ENCODE measurements at regions not wholly inside any gene's neighbourhood (a gene's known extent, or its start where the extent isn't known, plus 50 kb on each side); places are given as distances from the start of the nearest gene placed in this dataset.

DNA sequence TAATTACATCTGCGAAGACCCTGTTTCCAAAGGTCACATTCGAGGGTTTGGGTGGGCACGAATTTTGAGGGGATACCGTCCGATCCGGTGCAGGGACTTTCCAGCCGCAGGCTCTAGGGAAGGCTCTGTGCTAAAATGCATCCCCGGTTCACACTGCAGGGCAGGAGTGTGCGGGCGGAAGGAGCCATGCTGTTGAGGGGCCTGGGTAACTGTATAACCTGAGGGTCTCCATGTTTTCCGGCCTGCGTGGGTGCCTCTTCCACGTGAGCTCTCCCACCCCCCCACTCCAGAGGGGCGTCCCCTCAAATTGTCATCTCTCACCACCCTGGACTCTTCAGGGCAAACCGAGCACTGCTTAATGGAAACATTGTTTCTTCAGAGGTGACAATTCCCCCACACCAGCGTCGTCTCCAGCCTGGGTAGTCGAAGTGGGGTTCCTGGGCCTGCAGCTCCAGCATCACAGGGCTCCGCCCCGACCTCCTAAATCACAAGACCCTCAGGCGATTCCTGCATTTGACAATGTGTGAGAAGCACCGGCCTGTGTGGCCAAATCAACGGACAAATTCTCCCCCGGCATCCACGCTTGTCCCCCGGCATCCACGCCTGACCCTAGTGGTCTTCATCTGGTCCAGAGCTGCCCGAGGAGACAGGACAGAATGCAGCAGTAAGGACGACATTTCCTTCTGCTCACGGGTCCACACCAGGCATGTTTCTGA is 51.2 kb downstream of the FOXL3 start:
- intact Hi-C loops (cut with DNase I), result no loop called here
- no peaks in the 10 kb centered on the region for H3K4me1 ChIP-seq
- H3K27me3 ChIP-seq (ENCODE audit: low read depth), result no peaks in the 10 kb centered on the region
- no peak for ATAC-seq
- no peak for DNase-seq
- no peaks in the 10 kb centered on the region for H3K9me3 ChIP-seq
- no peak overlapping the region for H3K27ac ChIP-seq
- TF ChIP-seq, protein P1, sequence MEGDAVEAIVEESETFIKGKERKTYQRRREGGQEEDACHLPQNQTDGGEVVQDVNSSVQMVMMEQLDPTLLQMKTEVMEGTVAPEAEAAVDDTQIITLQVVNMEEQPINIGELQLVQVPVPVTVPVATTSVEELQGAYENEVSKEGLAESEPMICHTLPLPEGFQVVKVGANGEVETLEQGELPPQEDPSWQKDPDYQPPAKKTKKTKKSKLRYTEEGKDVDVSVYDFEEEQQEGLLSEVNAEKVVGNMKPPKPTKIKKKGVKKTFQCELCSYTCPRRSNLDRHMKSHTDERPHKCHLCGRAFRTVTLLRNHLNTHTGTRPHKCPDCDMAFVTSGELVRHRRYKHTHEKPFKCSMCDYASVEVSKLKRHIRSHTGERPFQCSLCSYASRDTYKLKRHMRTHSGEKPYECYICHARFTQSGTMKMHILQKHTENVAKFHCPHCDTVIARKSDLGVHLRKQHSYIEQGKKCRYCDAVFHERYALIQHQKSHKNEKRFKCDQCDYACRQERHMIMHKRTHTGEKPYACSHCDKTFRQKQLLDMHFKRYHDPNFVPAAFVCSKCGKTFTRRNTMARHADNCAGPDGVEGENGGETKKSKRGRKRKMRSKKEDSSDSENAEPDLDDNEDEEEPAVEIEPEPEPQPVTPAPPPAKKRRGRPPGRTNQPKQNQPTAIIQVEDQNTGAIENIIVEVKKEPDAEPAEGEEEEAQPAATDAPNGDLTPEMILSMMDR (IDR thresholded peaks at IDR 0.05), result no peak
- H3K36me3 ChIP-seq, result no peaks in the 10 kb centered on the region
- no peak overlapping the region for H3K4me3 ChIP-seq

DNA sequence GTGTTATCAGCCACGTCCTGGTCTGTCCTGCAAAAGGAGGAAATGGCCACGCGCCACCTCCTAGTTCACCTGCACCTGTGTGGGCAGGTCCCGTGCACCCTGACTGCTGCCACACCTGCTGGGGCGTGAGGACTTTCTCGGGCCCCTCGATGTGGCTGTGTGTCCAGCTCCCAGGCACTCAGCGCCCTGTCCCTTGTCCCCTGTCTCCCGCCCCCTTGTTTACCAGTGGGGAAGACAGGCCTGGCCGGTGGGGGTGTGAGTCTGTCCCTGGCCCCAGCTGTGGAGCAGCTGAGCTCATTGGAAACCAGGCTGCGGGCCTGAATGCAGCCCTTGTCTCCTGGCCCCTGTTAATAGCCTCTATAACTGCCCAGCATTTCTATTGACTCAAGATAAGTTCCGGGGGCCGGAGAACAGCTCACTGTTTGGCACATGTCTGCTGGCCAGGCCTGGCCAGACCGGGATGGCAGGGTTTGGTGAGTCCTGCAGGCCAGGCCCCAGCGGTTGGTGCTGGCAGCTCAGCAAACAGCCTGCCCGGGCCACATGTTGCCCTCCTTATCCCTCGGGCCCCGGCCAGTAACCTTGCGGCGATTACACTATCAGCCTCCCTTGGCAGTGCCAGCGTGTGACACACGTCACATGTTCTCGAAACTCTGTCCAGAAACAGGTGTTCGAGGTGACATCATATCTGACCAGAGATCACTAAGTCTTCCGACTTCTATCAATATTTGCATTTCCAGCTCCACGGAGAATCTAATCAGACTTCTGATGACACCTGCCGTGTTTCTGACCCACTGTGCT is 52.1 kb downstream of the FOXL3 start:
- Histone ChIP-seq H3K36me3 (no peaks in the 10 kb centered on the region), H3K4me1 (no peaks in the 10 kb centered on the region), H3K4me3 (no peak overlapping the region), H3K9me3 (no peaks in the 10 kb centered on the region), H3K27me3 (ENCODE audit: low read depth) (no peaks in the 10 kb centered on the region), H3K27ac (no peak overlapping the region)
- peak in 1 of 2 donors; percentile 54 for ATAC-seq
- intact Hi-C loops (cut with DNase I), result no loop called here
- no peak for DNase-seq
- TF ChIP-seq, protein P1 (IDR thresholded peaks at IDR 0.05), result no peak

DNA sequence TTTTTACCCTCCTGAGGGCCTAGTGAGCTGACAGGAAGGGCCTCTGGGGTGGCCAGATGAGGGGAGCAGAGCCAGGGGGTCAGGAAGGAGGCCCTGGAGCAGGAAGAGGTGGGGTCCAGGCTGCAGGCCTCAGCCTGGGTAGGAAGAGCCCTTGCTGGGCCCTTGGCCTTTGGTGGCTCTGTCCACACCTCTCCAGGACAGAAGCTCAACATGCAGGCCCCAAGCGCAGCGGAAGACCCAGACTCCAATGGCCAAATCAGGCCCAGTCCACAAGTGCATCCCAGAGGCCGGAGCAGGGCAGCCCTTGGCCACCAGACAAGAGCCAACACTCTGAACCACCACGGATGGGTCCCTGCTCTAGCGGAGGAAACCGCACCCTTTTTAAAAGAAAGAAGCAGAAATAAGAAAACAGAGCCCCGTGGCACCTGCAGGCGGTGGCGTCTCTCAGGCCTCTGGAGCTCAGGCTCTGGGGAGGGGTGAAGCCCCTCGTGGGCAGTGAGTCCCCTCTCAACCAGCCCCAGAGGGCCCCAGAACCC is 52.8 kb downstream of the FOXL3 start:
- Histone ChIP-seq H3K9me3 (no peaks in the 10 kb centered on the region), H3K4me3 (no peak overlapping the region), H3K27me3 (ENCODE audit: low read depth) (no peaks in the 10 kb centered on the region), H3K27ac (no peak overlapping the region), H3K4me1 (no peaks in the 10 kb centered on the region), H3K36me3 (no peaks in the 10 kb centered on the region)
- intact Hi-C loops (cut with DNase I), result no loop called here
- ATAC-seq (no peak), DNase-seq (no peak)
- TF ChIP-seq, protein P1 (IDR thresholded peaks at IDR 0.05), result no peak

DNA sequence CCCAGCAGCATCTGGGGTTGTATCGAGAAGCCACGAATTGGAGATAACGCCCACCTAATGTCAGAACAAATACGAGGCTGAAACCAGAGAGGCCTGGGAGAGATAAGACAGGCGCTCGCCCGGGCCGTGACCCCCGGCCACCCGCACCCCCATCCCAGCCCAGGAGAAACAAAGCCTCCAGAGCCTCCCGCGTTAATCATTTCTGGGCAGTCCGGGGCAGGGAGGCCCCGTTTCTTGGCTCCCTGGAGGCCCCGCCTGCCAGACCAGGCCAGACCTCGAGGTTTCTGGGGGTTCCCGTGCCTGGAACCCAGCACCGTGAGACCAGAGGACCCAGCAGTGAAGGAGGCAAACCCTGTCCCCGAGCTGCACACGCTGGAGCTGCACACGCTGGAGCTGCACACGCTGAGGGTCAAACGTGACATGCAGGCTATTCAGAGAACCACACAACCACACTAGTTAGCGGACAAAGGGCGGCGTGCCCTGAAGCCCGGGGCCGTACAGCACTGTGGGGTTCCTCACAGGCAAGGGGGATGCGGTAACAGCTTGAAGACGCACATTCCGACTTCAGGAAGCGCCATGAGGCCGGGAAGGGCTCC is 53.4 kb downstream of the FOXL3 start:
- Histone ChIP-seq H3K27me3 (ENCODE audit: low read depth) (no peaks in the 10 kb centered on the region), H3K4me1 (no peaks in the 10 kb centered on the region), H3K36me3 (no peaks in the 10 kb centered on the region), H3K27ac (no peak overlapping the region), H3K4me3 (no peak overlapping the region), H3K9me3 (no peaks in the 10 kb centered on the region)
- TF ChIP-seq, protein P1 (IDR thresholded peaks at IDR 0.05), result no peak
- DNase-seq (no peak), ATAC-seq (no peak)
- intact Hi-C loops (cut with DNase I), result no loop called here

DNA sequence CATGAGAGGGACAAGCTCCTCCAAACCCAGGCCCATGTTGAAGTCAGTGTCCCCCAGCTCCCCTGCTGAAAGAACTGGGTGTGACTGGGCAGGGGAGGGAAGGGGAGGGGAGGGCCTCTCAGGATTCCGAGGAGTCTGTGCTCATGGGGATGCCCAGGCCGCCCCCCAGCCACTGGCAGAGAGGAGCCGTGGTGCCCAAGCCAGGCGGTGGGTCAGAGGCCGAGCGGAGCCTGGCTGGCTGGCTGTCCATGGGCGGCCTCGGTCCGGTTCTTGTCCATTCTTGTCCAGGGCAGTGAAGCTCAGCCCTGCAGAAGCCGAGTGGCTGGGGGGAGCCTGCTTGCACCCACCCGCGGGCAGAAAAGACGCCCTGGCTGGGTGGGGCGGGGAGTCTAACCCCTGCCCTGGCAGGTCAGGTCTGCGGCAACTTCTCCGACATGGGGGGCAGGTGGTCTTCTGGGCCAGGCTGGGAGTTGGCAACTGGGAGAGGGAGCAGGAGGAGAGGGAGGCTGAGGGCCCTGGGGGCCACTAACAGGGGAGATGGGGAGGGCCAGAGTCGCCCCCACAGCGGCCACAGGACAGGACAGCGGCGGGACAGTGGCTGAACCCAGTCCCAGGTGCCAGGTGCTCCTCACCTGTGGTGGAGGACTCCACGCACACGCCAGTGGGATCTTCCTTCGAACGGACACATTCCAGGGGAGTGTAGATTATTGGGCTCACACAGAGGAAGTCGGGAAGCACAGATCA is 54.1 kb downstream of the FOXL3 start:
- H3K4me1 ChIP-seq, result no peaks in the 10 kb centered on the region
- H3K27me3 ChIP-seq (ENCODE audit: low read depth), result no peaks in the 10 kb centered on the region
- no peak for DNase-seq
- intact Hi-C loops (cut with DNase I), result no loop called here
- H3K4me3 ChIP-seq, result no peak overlapping the region
- no peaks in the 10 kb centered on the region for H3K36me3 ChIP-seq
- no peak overlapping the region for H3K27ac ChIP-seq
- TF ChIP-seq, protein P1 (IDR thresholded peaks at IDR 0.05), result no peak
- H3K9me3 ChIP-seq, result no peaks in the 10 kb centered on the region
- ATAC-seq, result no peak

Measured in lower lobe of right lung (tissue), 2 donors.